Activated CD4-positive, CD25-positive, alpha-beta regulatory T cell treated with anti-CD3 and anti-CD28 coated beads, Interleukin-2, amount 50 U/mL, for 24 hours (primary cell): ENCODE measurements at regions not wholly inside any gene's neighbourhood (a gene's known extent, or its start where the extent isn't known, plus 50 kb on each side); places are given as distances from the start of the nearest gene placed in this dataset.
"Not testable (repeated sequence)": the region's sequence is repeated elsewhere in the genome, so short reads cannot be mapped to it uniquely, and the experiment has no call there.

Experiments used
- ATAC-seq, 2 donors: fragments of 150-1000 bp; cut with Tn5 transposase; one replicate each; pipeline ENCODE4 v1.10.0; 2021; ENCODE audit warnings: mild to moderate bottlenecking in 1 of 2, moderate library complexity in 1 of 2

DNA sequence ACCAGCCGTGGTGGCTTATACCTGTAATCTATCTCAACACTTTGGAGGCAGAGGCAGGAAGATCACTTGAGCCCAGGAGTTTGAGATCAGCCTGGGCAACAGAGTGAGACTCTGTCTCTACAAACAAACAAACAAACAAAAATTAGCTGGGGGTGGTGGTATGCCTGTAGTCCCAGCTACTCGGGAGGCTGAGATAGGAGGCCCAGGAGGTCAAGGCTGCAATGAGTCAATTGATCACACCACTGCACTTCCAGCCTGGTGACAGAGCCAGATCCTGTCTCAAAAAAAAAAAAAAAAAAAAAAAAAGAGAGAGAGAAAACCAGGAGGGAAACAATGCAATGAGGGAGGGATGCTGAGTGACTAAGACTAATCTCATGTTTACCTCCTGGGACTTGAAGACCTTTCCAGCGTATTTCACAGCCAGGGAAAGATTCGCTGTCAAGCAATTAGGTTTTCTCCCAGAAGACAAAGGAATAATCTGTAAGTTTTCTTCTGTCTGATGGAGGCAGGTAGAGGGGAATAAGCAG, 51.1 kb upstream of the MIER3 start:
- no peak for ATAC-seq

DNA sequence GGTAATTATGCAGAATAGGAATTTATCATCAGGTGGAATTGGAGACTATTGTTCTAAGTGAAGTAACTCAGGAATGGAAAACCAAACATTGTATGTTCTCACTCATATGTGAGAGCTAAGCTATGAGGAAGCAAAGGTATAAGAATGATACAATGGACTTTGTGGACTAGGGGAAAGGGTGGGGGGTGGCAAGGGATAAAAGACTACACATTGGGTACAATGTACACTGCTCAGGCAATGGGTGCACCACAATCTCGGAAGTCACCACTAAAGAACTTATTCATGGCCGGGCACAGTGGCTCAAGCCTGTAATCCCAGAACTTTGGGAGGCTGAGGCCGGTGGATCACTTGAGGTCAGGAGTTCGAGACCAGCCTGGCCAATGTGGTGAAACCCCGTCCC, 51.6 kb upstream of the MIER3 start:
- ATAC-seq: not testable (repeated sequence)

DNA sequence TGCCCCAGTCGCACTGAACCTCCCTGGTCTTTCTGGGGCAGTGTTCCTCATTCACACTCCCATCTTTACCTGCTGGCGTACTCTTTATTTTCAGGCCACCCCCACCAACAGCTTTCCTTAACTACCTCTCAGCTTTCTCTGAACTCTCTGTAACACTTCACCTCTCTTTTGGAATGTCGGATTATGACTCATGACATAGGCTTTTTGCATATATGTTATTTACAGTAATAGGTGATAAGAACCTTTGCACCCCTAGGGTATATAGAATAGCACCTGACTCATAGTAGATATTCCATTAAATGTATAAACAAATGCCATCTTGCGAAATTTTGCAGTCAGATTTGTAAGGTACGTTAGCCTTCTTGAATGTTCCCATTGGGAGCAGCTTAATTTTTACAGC, 52.9 kb upstream of the MIER3 start:
- ATAC-seq: no peak

- peak in 1 of 2 donors; percentile 27 for ATAC-seq
Measured at GRCh38 chr5:57007344-57007743, 55.4 kb upstream of the MIER3 start.

GRCh38 chr5:57009811-57010210, 57.9 kb upstream of the MIER3 start:
- no peak for ATAC-seq

- no peak for ATAC-seq
Measured at GRCh38 chr5:57010786-57011185, 58.9 kb upstream of the MIER3 start.

GRCh38 chr5:57012511-57012910, 60.6 kb upstream of the MIER3 start:
- no peak for ATAC-seq

- no peak for ATAC-seq
Measured at GRCh38 chr5:57025961-57026360, 74.0 kb upstream of the MIER3 start.

GRCh38 chr5:57028161-57028560, 76.2 kb upstream of the MIER3 start:
- no peak for ATAC-seq

GRCh38 chr5:57032151-57032551, 80.2 kb upstream of the MIER3 start:
- ATAC-seq: no peak

GRCh38 chr5:57033103-57033502, 81.2 kb upstream of the MIER3 start:
- ATAC-seq: no peak

GRCh38 chr5:57033503-57033902, 81.6 kb upstream of the MIER3 start:
- ATAC-seq: no peak

GRCh38 chr5:57034201-57034916, 82.4 kb upstream of the MIER3 start:
- ATAC-seq: no peak

DNA sequence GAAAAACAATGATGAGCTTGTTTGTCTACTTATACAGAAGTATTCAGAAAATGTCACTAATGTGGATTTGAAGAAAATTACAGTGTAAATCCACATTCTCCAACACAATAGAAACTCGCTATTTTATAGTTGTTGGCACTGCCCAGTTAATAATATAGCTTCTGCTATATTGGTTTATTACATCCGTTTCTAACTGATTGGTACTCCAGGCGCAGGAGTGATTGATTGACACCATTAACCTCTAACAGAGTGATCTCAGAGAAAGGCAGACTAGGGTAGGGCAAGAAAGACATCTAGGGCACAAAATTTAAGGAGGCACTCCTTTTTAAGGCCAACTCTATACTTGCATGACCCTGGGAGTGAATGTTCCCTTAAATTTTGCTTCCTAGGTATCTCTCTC, 84.0 kb upstream of the MIER3 start:
- ATAC-seq: no peak

GRCh38 chr5:57036761-57037160, 84.8 kb upstream of the MIER3 start:
- ATAC-seq: no peak

GRCh38 chr5:57037355-57037754, 85.4 kb upstream of the MIER3 start:
- no peak for ATAC-seq

- ATAC-seq: no peak
Measured at GRCh38 chr5:57041570-57041969, 89.6 kb upstream of the MIER3 start.

GRCh38 chr5:57042524-57042931, 90.6 kb upstream of the MIER3 start:
- no peak for ATAC-seq

DNA sequence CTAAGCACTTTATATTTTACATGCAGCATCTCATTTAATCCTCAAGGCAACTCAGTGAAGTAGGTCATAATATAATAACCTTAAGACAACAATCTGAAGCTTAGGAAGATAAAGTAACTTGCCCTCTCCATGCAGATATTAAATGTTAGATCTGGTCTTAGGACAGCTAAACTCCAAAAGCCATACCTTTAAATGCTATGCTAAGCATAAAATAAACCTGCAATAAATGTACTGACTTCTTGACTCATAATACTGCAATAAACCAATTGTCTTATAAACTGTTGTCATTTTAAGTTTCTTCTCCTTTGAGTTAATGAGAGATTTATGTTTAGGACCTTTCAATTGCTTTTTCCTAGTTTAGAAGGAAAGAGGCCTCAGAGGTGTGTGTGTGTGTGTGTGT, 102.2 kb upstream of the MIER3 start:
- ATAC-seq: no peak

DNA sequence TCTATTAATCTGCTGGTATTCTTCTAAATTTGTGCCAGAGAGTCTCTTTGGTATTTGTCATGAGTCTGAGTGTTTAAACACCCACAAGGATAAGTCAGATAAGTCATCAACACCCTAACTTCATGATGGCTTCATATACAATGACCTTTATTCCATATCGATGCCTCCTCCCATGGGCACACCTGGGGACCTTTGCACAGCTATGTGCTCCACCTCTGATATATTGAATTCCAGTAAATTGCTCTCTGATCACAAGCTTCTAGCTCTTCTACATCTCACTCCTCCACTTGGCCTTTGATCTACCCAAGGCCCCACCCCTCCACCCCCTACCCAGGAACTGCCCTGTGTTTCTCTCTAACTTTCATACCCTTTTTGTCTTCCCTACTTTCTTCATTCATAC, 102.7 kb upstream of the MIER3 start:
- no peak for ATAC-seq

DNA sequence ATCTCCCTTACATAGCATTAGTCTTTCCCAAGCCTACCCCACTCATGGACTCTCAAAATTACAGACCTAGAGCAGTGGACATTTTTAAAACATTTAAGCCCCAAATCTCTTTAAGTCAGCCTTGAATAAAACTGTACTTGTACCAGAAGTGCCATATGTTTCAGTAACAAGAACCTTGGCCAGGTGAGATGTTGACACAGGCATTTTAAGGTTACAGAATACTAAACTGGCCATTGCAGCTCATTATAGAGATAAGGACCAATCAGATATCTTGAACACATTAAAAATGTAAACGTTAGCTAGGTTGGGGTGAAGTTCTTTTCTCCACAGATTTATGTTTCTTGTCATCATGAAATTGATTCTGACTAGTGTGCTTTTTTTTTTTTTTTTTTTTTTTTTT, 103.8 kb upstream of the MIER3 start:
- ATAC-seq: no peak

DNA sequence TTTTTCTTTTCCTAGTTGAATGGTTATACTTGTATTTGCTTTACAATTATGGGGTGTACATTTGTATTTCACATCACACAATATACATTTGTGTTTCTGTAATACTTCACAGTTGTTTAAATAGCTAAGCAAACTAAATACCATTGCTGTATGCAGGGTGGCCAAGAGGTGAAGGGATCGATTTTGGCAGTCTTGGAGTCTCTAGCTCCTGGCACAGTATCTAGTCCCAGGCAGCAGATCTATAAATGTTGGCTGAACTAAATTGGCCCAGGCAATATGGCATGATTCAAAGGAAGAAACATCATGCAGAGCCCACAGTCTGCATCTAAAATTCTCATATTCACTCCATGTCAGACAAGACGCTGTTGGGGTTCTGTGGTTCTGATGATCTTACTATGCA, 110.1 kb upstream of the GPBP1 start:
- ATAC-seq: no peak

DNA sequence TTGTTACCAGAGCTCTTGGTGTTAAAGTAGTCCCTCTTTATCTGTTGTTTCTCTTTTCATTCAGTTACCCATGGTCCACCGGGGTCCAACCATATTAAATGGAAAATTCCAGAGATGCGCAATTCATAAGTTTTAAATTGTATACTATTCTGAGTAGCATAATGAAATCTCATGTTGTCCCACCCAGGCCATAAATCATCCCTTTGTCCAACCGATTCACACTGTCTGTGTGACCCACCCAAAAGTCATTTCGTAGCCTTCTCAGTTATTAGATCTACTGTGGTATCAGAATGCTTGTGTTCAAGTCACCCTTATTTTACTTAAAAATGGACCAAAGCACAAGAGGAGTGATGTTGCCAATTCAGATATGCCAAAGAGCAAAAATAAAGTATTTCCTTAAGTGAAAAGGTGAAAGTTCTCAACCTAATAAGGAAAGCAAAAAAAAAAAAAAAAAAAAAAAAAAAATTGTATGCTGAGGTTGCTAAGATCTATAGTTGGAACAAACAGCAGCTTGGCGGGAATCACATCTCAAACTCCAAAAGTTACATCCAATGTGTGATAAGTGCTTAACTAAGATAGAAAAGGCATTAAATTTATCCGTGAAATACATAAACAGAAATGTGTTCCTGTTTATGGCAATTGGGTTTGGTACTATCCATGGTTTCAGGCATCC, 106.8 kb upstream of the GPBP1 start:
- no peak for ATAC-seq

DNA sequence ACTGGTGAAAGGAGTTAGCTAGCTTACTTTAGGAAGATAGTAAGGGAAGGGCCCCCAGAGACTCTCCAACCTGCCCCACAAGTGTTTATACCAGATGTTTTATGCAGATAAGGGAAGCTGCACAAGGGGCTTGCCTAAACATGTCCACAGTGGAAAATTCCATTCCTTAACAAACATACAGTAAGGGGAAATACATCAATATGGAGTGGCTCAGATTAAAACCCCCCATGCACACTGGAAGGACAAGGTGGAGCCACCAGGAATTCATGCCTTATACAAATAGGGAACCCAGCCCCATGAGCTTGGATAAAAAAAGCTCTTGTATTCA, 106.3 kb upstream of the GPBP1 start:
- no peak for ATAC-seq
